HG03439 (cell line): ENCODE measurements at regions not wholly inside any gene's neighbourhood (a gene's known extent, or its start where the extent isn't known, plus 50 kb on each side); places are given as distances from the start of the nearest gene placed in this dataset.

Source experiments
- ATAC-seq: cut with Tn5 transposase; IDR thresholded peaks from one replicate; pipeline ENCODE4 v1.9.1; 2021; ENCODE audit warnings: mild to moderate bottlenecking, moderate library complexity; ENCODE audit not compliant: unreplicated experiment

GRCh38 chr2:7666596-7667259, 749.5 kb downstream of the RNF144A start:
- ATAC-seq: no peak

- no peak for ATAC-seq
These were observed 750.1 kb downstream of the RNF144A start for GRCh38 chr2:7667260-7667757.

GRCh38 chr2:7670905-7671641, 753.9 kb downstream of the RNF144A start:
- ATAC-seq: no peak

- ATAC-seq: no peak
These were observed 754.9 kb downstream of the RNF144A start for GRCh38 chr2:7672027-7672684.

GRCh38 chr2:7672685-7673071, 755.5 kb downstream of the RNF144A start:
- ATAC-seq: no peak

GRCh38 chr2:7673101-7673500, 755.9 kb downstream of the RNF144A start:
- ATAC-seq: no peak

- no peak for ATAC-seq
These were observed 756.6 kb downstream of the RNF144A start for GRCh38 chr2:7673853-7674252.

GRCh38 chr2:7674606-7675005, 757.4 kb downstream of the RNF144A start:
- ATAC-seq: no peak

- ATAC-seq: no peak
These were observed 759.5 kb downstream of the RNF144A start for GRCh38 chr2:7676714-7677113.

- no peak for ATAC-seq
These were observed 764.8 kb downstream of the RNF144A start for GRCh38 chr2:7681881-7682461.

GRCh38 chr2:7683196-7683595, 766.0 kb downstream of the RNF144A start:
- no peak for ATAC-seq

GRCh38 chr2:7683708-7684107, 766.5 kb downstream of the RNF144A start:
- no peak for ATAC-seq

GRCh38 chr2:7685342-7686015, 768.3 kb downstream of the RNF144A start:
- no peak for ATAC-seq

GRCh38 chr2:7686016-7686385, 768.8 kb downstream of the RNF144A start:
- ATAC-seq: no peak

GRCh38 chr2:7691961-7692656, 774.9 kb downstream of the RNF144A start:
- ATAC-seq: no peak

- ATAC-seq: no peak
These were observed 775.5 kb downstream of the RNF144A start for GRCh38 chr2:7692657-7693161.

GRCh38 chr2:7693246-7694075, 776.2 kb downstream of the RNF144A start:
- ATAC-seq: no peak

GRCh38 chr2:7694076-7694985, 777.1 kb downstream of the RNF144A start:
- no peak for ATAC-seq
